H1 (cell line): ENCODE measurements at regions not wholly inside any gene's neighbourhood (a gene's known extent, or its start where the extent isn't known, plus 50 kb on each side); places are given as distances from the start of the nearest gene placed in this dataset.

Experiments
- CTCF ChIP-seq, 3 experiments: IDR thresholded peaks; 1 replicate in 2 of 3; 2 replicates in 1 of 3; pipeline versions ENCODE4 v1.5.1 to v1.6.1; 2011; ENCODE audit warnings: low read length in 3 of 3, mild to moderate bottlenecking in 3 of 3, inconsistent platforms in 2 of 3, low read depth in 1 of 3, moderate library complexity in 1 of 3; ENCODE audit not compliant: insufficient read depth in 1 of 3; ENCODE audit errors: control extremely low read depth in 1 of 3
- EP300 ChIP-seq, 2 experiments: IDR thresholded peaks; 1 replicate in 1 of 2; 2 replicates in 1 of 2; pipeline ENCODE4 v1.6.1; 2011 to 2012; ENCODE audit warnings: low read depth in 2 of 2, low read length in 2 of 2, mild to moderate bottlenecking in 2 of 2, borderline replicate concordance in 1 of 2, inconsistent platforms in 1 of 2, moderate library complexity in 1 of 2
- HDAC2 ChIP-seq, 2 experiments: fragments of 300-600 bp in 1 of 2; sonication (generic) in 1 of 2; IDR thresholded peaks; 2 replicates each; pipeline ENCODE4 v1.6.1; 2011 to 2012; ENCODE audit warnings: low read depth in 2 of 2, low read length in 2 of 2, mild to moderate bottlenecking in 2 of 2, moderate library complexity in 2 of 2, borderline replicate concordance in 1 of 2, inconsistent platforms in 1 of 2
- POLR2A ChIP-seq, 2 experiments: IDR thresholded peaks; 1 replicate in 1 of 2; 2 replicates in 1 of 2; pipeline ENCODE4 v1.6.1; 2011; ENCODE audit warnings: low read depth in 2 of 2, low read length in 2 of 2, mild to moderate bottlenecking in 2 of 2; ENCODE audit errors: control extremely low read depth in 1 of 2
- RBBP5 ChIP-seq: IDR thresholded peaks from 2 replicates; pipeline ENCODE4 v1.7.1; 2012; ENCODE audit warnings: low read depth, mild to moderate bottlenecking, inconsistent platforms, low read length, moderate library complexity, borderline replicate concordance

GRCh38 chr13:59024434-59024833, 1139.3 kb downstream of the DIAPH3 start:
- TF ChIP-seq HDAC2 (IDR thresholded peaks at IDR 0.05; ENCODE audit: borderline replicate concordance in 1 of 2, low read depth in 2 of 2, low read length in 2 of 2) = no peak
- no peak for TF ChIP-seq CTCF (IDR thresholded peaks at IDR 0.05; ENCODE audit: control extremely low read depth in 1 of 3, insufficient read depth in 1 of 3, low read depth in 1 of 3, low read length in 3 of 3)
- TF ChIP-seq RBBP5 = no peak
- TF ChIP-seq POLR2A (IDR thresholded peaks at IDR 0.05; ENCODE audit: control extremely low read depth in 1 of 2, low read depth in 2 of 2, low read length in 2 of 2) = no peak
- no peak for TF ChIP-seq EP300 (IDR thresholded peaks at IDR 0.05; ENCODE audit: borderline replicate concordance in 1 of 2, low read depth in 2 of 2, low read length in 2 of 2)
